ENCODE measurements at regions not wholly inside any gene's neighbourhood (a gene's known extent, or its start where the extent isn't known, plus 50 kb on each side); places are given as distances from the start of the nearest gene placed in this dataset.

GRCh38 chr7:68364886-68365625 lies 1233.2 kb upstream of the AUTS2 start:
- no peak overlapping the region for H3K4me3 ChIP-seq (ENCODE audit: low read depth in 1 of 3, low read length in 3 of 3)
- H3K4me1 ChIP-seq (ENCODE audit: control insufficient read depth in 4 of 4, insufficient read depth in 4 of 4, low read length in 3 of 4), result no peaks in the 10 kb centered on the region
- no peak for DNase-seq (ENCODE audit: low spot score)
- no peaks in the 10 kb centered on the region for H3K36me3 ChIP-seq (ENCODE audit: control insufficient read depth in 4 of 4, insufficient read depth in 3 of 4, low read depth in 1 of 4, low read length in 3 of 4)
- 54% methylated on average over 5 of the region's 5 CpGs for WGBS
- no peak overlapping the region for H3K27ac ChIP-seq (ENCODE audit: low read depth in 1 of 2, low read length in 2 of 2)
- no peak overlapping the region for H3K9ac ChIP-seq (ENCODE audit: low read depth in 1 of 2, low read length in 2 of 2)
- no peak for TF ChIP-seq TAF1 (conservative IDR thresholded peaks at IDR 0.05)
- peaks cover 0 to 5% (median under 1%) of the 10 kb centered on the region in 4 donors for H3K9me3 ChIP-seq (ENCODE audit: control insufficient read depth in 4 of 4, low read length in 3 of 4)
- peaks cover 0 to 13% (median 0%) of the 10 kb centered on the region in 4 donors for H3K27me3 ChIP-seq (ENCODE audit: control insufficient read depth in 4 of 4, insufficient read depth in 4 of 4, low read length in 3 of 4)

DNA sequence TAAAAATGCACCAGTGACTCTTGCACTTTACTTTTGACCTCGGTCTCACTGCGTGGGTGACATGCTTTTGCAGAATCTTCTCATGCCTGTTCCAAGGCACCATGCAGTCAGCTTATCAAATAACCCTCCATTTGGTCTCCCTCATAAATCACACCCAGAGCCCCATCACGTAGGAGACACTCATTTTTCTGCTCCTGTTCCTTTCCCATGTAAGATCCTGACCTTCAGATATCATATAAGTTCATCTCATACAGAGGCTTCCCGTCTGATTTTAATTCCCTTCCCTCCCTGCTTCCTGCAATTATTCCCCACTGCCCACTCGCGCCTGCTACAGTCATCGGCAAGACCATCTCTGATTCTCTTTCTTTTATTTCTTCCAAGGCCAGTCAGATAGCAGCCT lies 1226.3 kb upstream of the AUTS2 start:
- DNase-seq (ENCODE audit: low spot score), result no peak
- Histone ChIP-seq H3K4me1 (ENCODE audit: control insufficient read depth in 4 of 4, insufficient read depth in 4 of 4, low read length in 3 of 4) (no peaks in the 10 kb centered on the region), H3K27me3 (ENCODE audit: control insufficient read depth in 4 of 4, insufficient read depth in 4 of 4, low read length in 3 of 4) (peaks cover 0 to 13% (median 0%) of the 10 kb centered on the region in 4 donors), H3K4me3 (ENCODE audit: low read depth in 1 of 3, low read length in 3 of 3) (no peak overlapping the region), H3K36me3 (ENCODE audit: control insufficient read depth in 4 of 4, insufficient read depth in 3 of 4, low read depth in 1 of 4, low read length in 3 of 4) (no peaks in the 10 kb centered on the region), H3K27ac (ENCODE audit: low read depth in 1 of 2, low read length in 2 of 2) (no peak overlapping the region), H3K9ac (ENCODE audit: low read depth in 1 of 2, low read length in 2 of 2) (no peak overlapping the region), H3K9me3 (ENCODE audit: control insufficient read depth in 4 of 4, low read length in 3 of 4) (peaks cover 0 to 10% (median under 1%) of the 10 kb centered on the region in 4 donors)
- 53% methylated on average over 7 of the region's 7 CpGs for WGBS
- TF ChIP-seq, protein P1, sequence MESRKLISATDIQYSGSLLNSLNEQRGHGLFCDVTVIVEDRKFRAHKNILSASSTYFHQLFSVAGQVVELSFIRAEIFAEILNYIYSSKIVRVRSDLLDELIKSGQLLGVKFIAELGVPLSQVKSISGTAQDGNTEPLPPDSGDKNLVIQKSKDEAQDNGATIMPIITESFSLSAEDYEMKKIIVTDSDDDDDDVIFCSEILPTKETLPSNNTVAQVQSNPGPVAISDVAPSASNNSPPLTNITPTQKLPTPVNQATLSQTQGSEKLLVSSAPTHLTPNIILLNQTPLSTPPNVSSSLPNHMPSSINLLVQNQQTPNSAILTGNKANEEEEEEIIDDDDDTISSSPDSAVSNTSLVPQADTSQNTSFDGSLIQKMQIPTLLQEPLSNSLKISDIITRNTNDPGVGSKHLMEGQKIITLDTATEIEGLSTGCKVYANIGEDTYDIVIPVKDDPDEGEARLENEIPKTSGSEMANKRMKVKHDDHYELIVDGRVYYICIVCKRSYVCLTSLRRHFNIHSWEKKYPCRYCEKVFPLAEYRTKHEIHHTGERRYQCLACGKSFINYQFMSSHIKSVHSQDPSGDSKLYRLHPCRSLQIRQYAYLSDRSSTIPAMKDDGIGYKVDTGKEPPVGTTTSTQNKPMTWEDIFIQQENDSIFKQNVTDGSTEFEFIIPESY (IDR thresholded peaks at IDR 0.05), result no peak
- TF ChIP-seq CTCF (IDR thresholded peaks at IDR 0.05; ENCODE audit: low read depth, low read length, missing input control), result no peak
- no peak for TF ChIP-seq FOXA1 (IDR thresholded peaks at IDR 0.05)
- no peak for TF ChIP-seq JUND (IDR thresholded peaks at IDR 0.05)
- TF ChIP-seq GABPA (IDR thresholded peaks at IDR 0.05 in 1 of 2, conservative IDR thresholded peaks at IDR 0.05 in 1 of 2), result no peak
- TF ChIP-seq RXRA (IDR thresholded peaks at IDR 0.05), result no peak
- TF ChIP-seq, protein P2, sequence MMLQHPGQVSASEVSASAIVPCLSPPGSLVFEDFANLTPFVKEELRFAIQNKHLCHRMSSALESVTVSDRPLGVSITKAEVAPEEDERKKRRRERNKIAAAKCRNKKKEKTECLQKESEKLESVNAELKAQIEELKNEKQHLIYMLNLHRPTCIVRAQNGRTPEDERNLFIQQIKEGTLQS (IDR thresholded peaks at IDR 0.05), result no peak
- TF ChIP-seq SP1 (IDR thresholded peaks at IDR 0.05), result no peak
- TF ChIP-seq TAF1 (conservative IDR thresholded peaks at IDR 0.05), result no peak
- no peak for TF ChIP-seq RAD21 (IDR thresholded peaks at IDR 0.05)
- no peak for TF ChIP-seq EGR1 (IDR thresholded peaks at IDR 0.05; ENCODE audit: low read depth in 2 of 2)
- no peak for TF ChIP-seq FOXA2 (IDR thresholded peaks at IDR 0.05)
- no peak for TF ChIP-seq HNF4A (conservative IDR thresholded peaks at IDR 0.05)
- TF ChIP-seq NR2F2 (IDR thresholded peaks at IDR 0.05), result no peak
- TF ChIP-seq HNF4G (IDR thresholded peaks at IDR 0.05), result no peak
- TF ChIP-seq, protein P3, sequence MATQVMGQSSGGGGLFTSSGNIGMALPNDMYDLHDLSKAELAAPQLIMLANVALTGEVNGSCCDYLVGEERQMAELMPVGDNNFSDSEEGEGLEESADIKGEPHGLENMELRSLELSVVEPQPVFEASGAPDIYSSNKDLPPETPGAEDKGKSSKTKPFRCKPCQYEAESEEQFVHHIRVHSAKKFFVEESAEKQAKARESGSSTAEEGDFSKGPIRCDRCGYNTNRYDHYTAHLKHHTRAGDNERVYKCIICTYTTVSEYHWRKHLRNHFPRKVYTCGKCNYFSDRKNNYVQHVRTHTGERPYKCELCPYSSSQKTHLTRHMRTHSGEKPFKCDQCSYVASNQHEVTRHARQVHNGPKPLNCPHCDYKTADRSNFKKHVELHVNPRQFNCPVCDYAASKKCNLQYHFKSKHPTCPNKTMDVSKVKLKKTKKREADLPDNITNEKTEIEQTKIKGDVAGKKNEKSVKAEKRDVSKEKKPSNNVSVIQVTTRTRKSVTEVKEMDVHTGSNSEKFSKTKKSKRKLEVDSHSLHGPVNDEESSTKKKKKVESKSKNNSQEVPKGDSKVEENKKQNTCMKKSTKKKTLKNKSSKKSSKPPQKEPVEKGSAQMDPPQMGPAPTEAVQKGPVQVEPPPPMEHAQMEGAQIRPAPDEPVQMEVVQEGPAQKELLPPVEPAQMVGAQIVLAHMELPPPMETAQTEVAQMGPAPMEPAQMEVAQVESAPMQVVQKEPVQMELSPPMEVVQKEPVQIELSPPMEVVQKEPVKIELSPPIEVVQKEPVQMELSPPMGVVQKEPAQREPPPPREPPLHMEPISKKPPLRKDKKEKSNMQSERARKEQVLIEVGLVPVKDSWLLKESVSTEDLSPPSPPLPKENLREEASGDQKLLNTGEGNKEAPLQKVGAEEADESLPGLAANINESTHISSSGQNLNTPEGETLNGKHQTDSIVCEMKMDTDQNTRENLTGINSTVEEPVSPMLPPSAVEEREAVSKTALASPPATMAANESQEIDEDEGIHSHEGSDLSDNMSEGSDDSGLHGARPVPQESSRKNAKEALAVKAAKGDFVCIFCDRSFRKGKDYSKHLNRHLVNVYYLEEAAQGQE (IDR thresholded peaks at IDR 0.05), result no peak
- TF ChIP-seq YY1 (IDR thresholded peaks at IDR 0.05), result no peak
- TF ChIP-seq, protein P4, sequence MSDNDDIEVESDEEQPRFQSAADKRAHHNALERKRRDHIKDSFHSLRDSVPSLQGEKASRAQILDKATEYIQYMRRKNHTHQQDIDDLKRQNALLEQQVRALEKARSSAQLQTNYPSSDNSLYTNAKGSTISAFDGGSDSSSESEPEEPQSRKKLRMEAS (IDR thresholded peaks at IDR 0.05), result no peak
